HEK293 (cell line): ENCODE measurements at regions not wholly inside any gene's neighbourhood (a gene's known extent, or its start where the extent isn't known, plus 50 kb on each side); places are given as distances from the start of the nearest gene placed in this dataset.
"Not testable (repeated sequence)": the region's sequence is repeated elsewhere in the genome, so short reads cannot be mapped to it uniquely, and the experiment has no call there.

Source experiments
- CTCF ChIA-PET: fragments of 350-600 bp; formaldehyde crosslinking; extraction: SDS; loops from one replicate; lab custom pipeline; 2021; ENCODE audit warnings: antibody characterized with exemption; lab: Yijun Ruan, JAX
- POLR2A ChIA-PET: fragments of 300-600 bp; formaldehyde crosslinking; extraction: SDS; loops from one replicate; lab custom pipeline; 2020; ENCODE audit warnings: antibody characterized with exemption, inconsistent platforms; lab: Yijun Ruan, JAX
- H3K27ac ChIP-seq: fragments of 200-500 bp; sonication (Bioruptor generic); 2 replicates; pipeline ENCODE4 v1.5.1; 2014; ENCODE audit warnings: low read depth, low read length, control low read depth, inconsistent platforms; ENCODE audit errors: extremely low read depth
- H3K36me3 ChIP-seq, 2 experiments: fragments of 200-500 bp in 1 of 2; sonication (Bioruptor generic) in 1 of 2; 1 replicate in 1 of 2; 2 replicates in 1 of 2; pipeline ENCODE4 v1.5.1; 2014 to 2017; ENCODE audit warnings: inconsistent platforms in 2 of 2, low read length in 2 of 2; ENCODE audit not compliant: control insufficient read depth in 2 of 2, insufficient read depth in 1 of 2
- H3K4me1 ChIP-seq: fragments of 200-500 bp; sonication (Bioruptor generic); 2 replicates; pipeline ENCODE4 v1.5.1; 2014; ENCODE audit warnings: mild to moderate bottlenecking, low read length, inconsistent platforms; ENCODE audit not compliant: control insufficient read depth, insufficient read depth
- H3K4me3 ChIP-seq: 2 replicates; pipeline ENCODE4 v1.5.1; 2011; ENCODE audit warnings: low read depth, mild to moderate bottlenecking, control low read depth, low read length, moderate library complexity
- H3K9me3 ChIP-seq: fragments of 200-500 bp; sonication (Bioruptor generic); 2 replicates; pipeline ENCODE4 v1.5.1; 2014; ENCODE audit warnings: low read depth, low read length, inconsistent platforms; ENCODE audit not compliant: control insufficient read depth, insufficient read depth
- GFI1B ChIP-seq: fragments of 450-650 bp; formaldehyde crosslinking; IDR thresholded peaks from 2 replicates; pipeline ENCODE4 v1.5.1; 2016; ENCODE audit warnings: missing biosample characterization, missing genetic modification characterization
- GLI4 ChIP-seq: fragments of 450-650 bp; formaldehyde crosslinking; IDR thresholded peaks from 2 replicates; pipeline ENCODE4 v1.5.1; 2016; ENCODE audit warnings: missing biosample characterization, missing genetic modification characterization
- IKZF3 ChIP-seq: fragments of 450-650 bp; IDR thresholded peaks from 2 replicates; pipeline ENCODE4 v1.5.0; 2018; ENCODE audit warnings: missing biosample characterization, mild to moderate bottlenecking, missing genetic modification characterization, moderate library complexity
- KLF17 ChIP-seq: fragments of 450-650 bp; formaldehyde crosslinking; IDR thresholded peaks from 2 replicates; pipeline ENCODE4 v1.5.1; 2016; ENCODE audit warnings: missing biosample characterization, missing genetic modification characterization
- KLF7 ChIP-seq: fragments of 450-650 bp; formaldehyde crosslinking; IDR thresholded peaks from 2 replicates; pipeline ENCODE4 v1.5.1; 2016; ENCODE audit warnings: missing biosample characterization, missing genetic modification characterization, borderline replicate concordance
- KLF9 ChIP-seq: fragments of 450-650 bp; formaldehyde crosslinking; IDR thresholded peaks from 2 replicates; pipeline ENCODE4 v1.5.1; 2016; ENCODE audit warnings: missing biosample characterization, missing genetic modification characterization, low read depth
- TCF7L2 ChIP-seq: IDR thresholded peaks from 2 replicates; pipeline ENCODE4 v1.6.1; 2011; ENCODE audit warnings: low read depth, mild to moderate bottlenecking, inconsistent platforms, low read length, moderate library complexity, borderline replicate concordance
- ZBTB21 ChIP-seq: fragments of 450-650 bp; formaldehyde crosslinking; IDR thresholded peaks from 2 replicates; pipeline ENCODE4 v1.5.1; 2017; ENCODE audit warnings: missing biosample characterization, missing genetic modification characterization
- ZFP3 ChIP-seq: fragments of 450-650 bp; formaldehyde crosslinking; IDR thresholded peaks from 2 replicates; pipeline ENCODE4 v1.5.1; 2016; ENCODE audit warnings: low read depth, missing biosample characterization, missing genetic modification characterization
- ZFP69B ChIP-seq: fragments of 450-650 bp; formaldehyde crosslinking; IDR thresholded peaks from 2 replicates; pipeline ENCODE4 v1.5.1; 2016; ENCODE audit warnings: missing biosample characterization, missing genetic modification characterization
- ZNF2 ChIP-seq: fragments of 450-650 bp; formaldehyde crosslinking; IDR thresholded peaks from 2 replicates; pipeline ENCODE4 v1.5.1; 2016; ENCODE audit warnings: missing biosample characterization, missing genetic modification characterization
- ZNF266 ChIP-seq: fragments of 450-650 bp; formaldehyde crosslinking; IDR thresholded peaks from 2 replicates; pipeline ENCODE4 v1.5.1; 2016; ENCODE audit warnings: missing biosample characterization, missing genetic modification characterization, low read depth
- ZNF521 ChIP-seq: fragments of 450-650 bp; formaldehyde crosslinking; IDR thresholded peaks from 2 replicates; pipeline ENCODE4 v1.5.1; 2017; ENCODE audit warnings: missing biosample characterization, mild to moderate bottlenecking, missing genetic modification characterization
- ZNF660 ChIP-seq: fragments of 450-650 bp; IDR thresholded peaks from 2 replicates; pipeline ENCODE4 v1.5.1; 2018; ENCODE audit warnings: missing biosample characterization, mild to moderate bottlenecking, missing genetic modification characterization
- ZNF830 ChIP-seq: fragments of 450-650 bp; IDR thresholded peaks from 2 replicates; pipeline ENCODE4 v1.5.0; 2018; ENCODE audit warnings: missing biosample characterization, missing genetic modification characterization, low read depth, mild to moderate bottlenecking, moderate library complexity
- TF ChIP-seq, protein P1 (sequence below): sonication (generic); formaldehyde crosslinking; IDR thresholded peaks from 2 replicates; pipeline ENCODE4 v1.8.1; 2022; ENCODE audit warnings: mild to moderate bottlenecking, moderate library complexity, missing genetic modification reagents

DNA sequence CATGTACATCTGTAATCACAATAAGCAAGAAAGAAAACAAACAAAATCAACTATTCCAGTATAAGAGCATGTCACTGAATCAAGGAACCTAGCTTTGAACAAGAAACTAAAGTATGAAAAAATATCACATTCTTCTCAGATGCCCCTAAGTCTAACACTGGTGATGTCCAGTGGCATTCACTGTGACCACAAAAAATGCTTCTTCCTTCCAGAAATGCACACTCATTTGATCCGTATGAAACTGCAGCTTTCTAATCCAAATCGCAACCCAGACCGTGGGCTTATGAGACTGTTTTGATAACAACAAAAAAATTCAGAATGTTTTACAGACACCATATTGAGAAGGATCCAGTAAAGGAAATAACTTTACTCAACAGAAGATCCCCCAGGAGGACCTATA lies 320.1 kb upstream of the TARS1 start (continued):
- no peak for TF ChIP-seq KLF17 (tag by site-specific recombination)
- TF ChIP-seq, protein P1, sequence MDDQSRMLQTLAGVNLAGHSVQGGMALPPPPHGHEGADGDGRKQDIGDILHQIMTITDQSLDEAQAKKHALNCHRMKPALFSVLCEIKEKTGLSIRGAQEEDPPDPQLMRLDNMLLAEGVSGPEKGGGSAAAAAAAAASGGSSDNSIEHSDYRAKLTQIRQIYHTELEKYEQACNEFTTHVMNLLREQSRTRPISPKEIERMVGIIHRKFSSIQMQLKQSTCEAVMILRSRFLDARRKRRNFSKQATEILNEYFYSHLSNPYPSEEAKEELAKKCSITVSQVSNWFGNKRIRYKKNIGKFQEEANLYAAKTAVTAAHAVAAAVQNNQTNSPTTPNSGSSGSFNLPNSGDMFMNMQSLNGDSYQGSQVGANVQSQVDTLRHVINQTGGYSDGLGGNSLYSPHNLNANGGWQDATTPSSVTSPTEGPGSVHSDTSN (CRISPR knock-in tag): no peak
- no peak for TF ChIP-seq ZFP69B

DNA sequence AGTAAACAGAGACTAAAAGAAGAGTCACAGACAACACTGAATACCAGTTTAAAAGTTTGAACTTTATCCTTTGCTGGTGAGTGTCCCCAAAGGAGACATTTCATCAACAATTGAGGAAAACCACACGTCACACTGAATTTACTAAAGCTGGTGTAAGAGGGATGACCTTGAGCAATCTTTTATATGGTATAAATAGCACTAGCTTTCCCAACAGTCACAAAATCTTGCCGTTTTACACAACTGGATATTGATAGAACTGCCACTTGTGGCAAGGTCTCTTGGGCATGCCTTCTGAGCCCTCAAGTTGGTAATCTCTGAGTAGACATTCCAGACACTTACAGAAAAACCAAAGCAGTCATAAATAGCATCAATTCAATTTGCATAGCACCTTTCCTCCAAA lies 311.5 kb upstream of the TARS1 start:
- ChIA-PET POLR2A (no interaction called here), CTCF (no interaction called here)
- Histone ChIP-seq H3K4me1 (no peaks in the 10 kb centered on the region), H3K4me3 (no peak overlapping the region), H3K36me3 (no peaks in the 10 kb centered on the region), H3K27ac (no peak overlapping the region), H3K9me3 (no peaks in the 10 kb centered on the region)
- no peak for TF ChIP-seq GLI4 (tag by site-specific recombination)
- TF ChIP-seq ZNF2: no peak
- TF ChIP-seq ZBTB21: no peak
- TF ChIP-seq GFI1B (tag by site-specific recombination): no peak
- no peak for TF ChIP-seq IKZF3
- no peak for TF ChIP-seq ZNF830 (tag by site-specific recombination)
- no peak for TF ChIP-seq KLF7 (tag by site-specific recombination)
- TF ChIP-seq ZNF660 (tag by site-specific recombination): no peak

GRCh38 chr5:33136785-33137184 lies 304.0 kb upstream of the TARS1 start:
- TF ChIP-seq ZNF266 (tag by site-specific recombination) (no peak), ZNF830 (tag by site-specific recombination) (no peak), ZFP69B (no peak), ZFP3 (tag by site-specific recombination) (no peak)
- H3K36me3 ChIP-seq: no peaks in the 10 kb centered on the region

DNA sequence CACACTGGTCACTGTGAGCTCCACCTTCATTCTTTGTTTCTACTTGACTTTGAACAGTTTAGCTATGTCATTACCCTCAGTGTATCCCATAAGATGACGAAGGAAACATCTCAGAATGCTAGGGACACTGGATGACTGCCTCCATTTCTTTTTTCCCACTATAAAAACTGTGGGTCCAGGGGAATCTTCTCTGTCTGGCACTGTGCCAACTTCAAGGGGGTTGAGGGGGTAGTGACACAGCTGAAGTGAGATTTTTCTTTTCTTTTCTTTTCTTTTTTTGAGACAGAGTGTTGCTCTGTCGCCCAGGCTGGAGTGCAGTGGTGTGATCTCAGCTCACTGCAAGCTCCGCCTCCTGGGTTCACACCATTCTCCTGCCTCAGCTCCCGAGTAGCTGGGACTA lies 302.6 kb upstream of the TARS1 start:
- H3K36me3 ChIP-seq, H3K9me3 ChIP-seq, CTCF ChIA-PET, POLR2A ChIA-PET, H3K27ac ChIP-seq, H3K4me3 ChIP-seq, H3K4me1 ChIP-seq: not testable (repeated sequence)

More at GRCh38 chr5:33136785-33137184, 304.0 kb upstream of the TARS1 start:
- Histone ChIP-seq H3K9me3 (no peaks in the 10 kb centered on the region; the same call in 1 of the 2 replicates), H3K4me1 (no peaks in the 10 kb centered on the region), H3K27ac (no peak overlapping the region), H3K4me3 (no peak overlapping the region)
- ChIA-PET CTCF (no interaction called here), POLR2A (no interaction called here)

GRCh38 chr5:33143405-33144123 lies 297.2 kb upstream of the TARS1 start:
- Histone ChIP-seq H3K9me3 (no peaks in the 10 kb centered on the region), H3K4me3 (no peak overlapping the region), H3K36me3 (no peaks in the 10 kb centered on the region), H3K27ac (no peak overlapping the region), H3K4me1 (no peaks in the 10 kb centered on the region)
- ChIA-PET CTCF (no interaction called here), POLR2A (no interaction called here)
- TF ChIP-seq ZNF521 (tag by site-specific recombination) (no peak), KLF9 (no peak), TCF7L2 (no peak)
